Activated T-cell treated with anti-CD3 and anti-CD28 coated beads, Interleukin-2, amount 50 U/mL, for 72 hours (primary cell): ENCODE measurements at regions not wholly inside any gene's neighbourhood (a gene's known extent, or its start where the extent isn't known, plus 50 kb on each side); places are given as distances from the start of the nearest gene placed in this dataset.

Experiments used
- ATAC-seq, 2 donors: fragments of 150-1000 bp; cut with Tn5 transposase; replicated peaks in 1 of 2; 2 replicates each; pipeline ENCODE4 v1.10.0; 2021; ENCODE audit warnings: moderate library complexity in 2 of 2, mild to moderate bottlenecking in 1 of 2
- DNase-seq, 2 donors: peaks; one replicate each; pipeline ENCODE4 v3.0.0; 2021 to 2022; ENCODE audit warnings: mixed read lengths in 1 of 2
- H3K27ac Mint-ChIP-seq: one replicate; pipeline ENCODE4 v1.8.0; 2022; ENCODE audit warnings: mild to moderate bottlenecking, moderate library complexity, mixed read lengths
- H3K27me3 Mint-ChIP-seq: one replicate; pipeline ENCODE4 v1.8.0; 2022; ENCODE audit warnings: low read depth, mixed read lengths
- H3K36me3 Mint-ChIP-seq, 2 donors: one replicate each; pipeline ENCODE4 v1.8.0; 2022; ENCODE audit warnings: mixed read lengths in 2 of 2, mild to moderate bottlenecking in 1 of 2; ENCODE audit not compliant: insufficient read depth in 2 of 2
- H3K4me1 Mint-ChIP-seq: one replicate; pipeline ENCODE4 v1.8.0; 2022; ENCODE audit warnings: low read depth, mixed read lengths
- H3K4me3 Mint-ChIP-seq, 2 donors: one replicate each; pipeline ENCODE4 v1.8.0; 2022; ENCODE audit warnings: mild to moderate bottlenecking in 2 of 2, mixed read lengths in 2 of 2, moderate library complexity in 2 of 2
- H3K9me3 Mint-ChIP-seq, 2 donors: one replicate each; pipeline ENCODE4 v1.8.0; 2022; ENCODE audit warnings: mixed read lengths in 2 of 2

- DNase-seq: no peak
- no peaks in the 10 kb centered on the region for H3K27me3 Mint-ChIP-seq
- H3K9me3 Mint-ChIP-seq: peaks cover 2 to 3% of the 10 kb centered on the region in 2 donors
- no peak overlapping the region for H3K4me3 Mint-ChIP-seq
- H3K27ac Mint-ChIP-seq: no peak overlapping the region
- peaks cover 1 to 4% of the 10 kb centered on the region in 2 donors for H3K36me3 Mint-ChIP-seq
- ATAC-seq: no peak
- no peaks in the 10 kb centered on the region for H3K4me1 Mint-ChIP-seq
These were observed 52.5 kb upstream of the NEDD9 start for GRCh38 chr6:11284996-11285395.

GRCh38 chr6:11283629-11284028 lies 51.2 kb upstream of the NEDD9 start:
- DNase-seq: no peak
- ATAC-seq: no peak
- Mint-ChIP-seq H3K9me3 (peaks cover 2 to 4% of the 10 kb centered on the region in 2 donors), H3K4me1 (peaks cover 2% of the 10 kb centered on the region), H3K4me3 (no peak overlapping the region), H3K36me3 (peaks cover 1 to 2% of the 10 kb centered on the region in 2 donors), H3K27me3 (no peaks in the 10 kb centered on the region), H3K27ac (no peak overlapping the region)

- ATAC-seq: no peak
- H3K4me1 Mint-ChIP-seq: peaks cover 9% of the 10 kb centered on the region
- H3K9me3 Mint-ChIP-seq: peaks cover 2 to 3% of the 10 kb centered on the region in 2 donors
- H3K4me3 Mint-ChIP-seq: no peak overlapping the region
- no peaks in the 10 kb centered on the region for H3K27me3 Mint-ChIP-seq
- peaks cover 0 to 2% of the 10 kb centered on the region in 2 donors for H3K36me3 Mint-ChIP-seq
- no peak for DNase-seq
- no peak overlapping the region for H3K27ac Mint-ChIP-seq
These were observed 50.4 kb upstream of the NEDD9 start for GRCh38 chr6:11282875-11283274.
